HG02588 (cell line): ENCODE measurements at regions not wholly inside any gene's neighbourhood (a gene's known extent, or its start where the extent isn't known, plus 50 kb on each side); places are given as distances from the start of the nearest gene placed in this dataset.

ENCODE experiments used
- ATAC-seq: cut with Tn5 transposase; IDR thresholded peaks from one replicate; pipeline ENCODE4 v1.9.1; 2021; ENCODE audit warnings: mild to moderate bottlenecking, moderate library complexity; ENCODE audit not compliant: unreplicated experiment

- no peak for ATAC-seq
Observed at GRCh38 chr11:119861160-119861559, 132.2 kb upstream of the NECTIN1 start.

GRCh38 chr11:119860561-119861094, 131.6 kb upstream of the NECTIN1 start:
- no peak for ATAC-seq

- ATAC-seq, result no peak
Observed at GRCh38 chr11:119859684-119860083, 130.7 kb upstream of the NECTIN1 start.

- ATAC-seq, result no peak
Observed at GRCh38 chr11:119858288-119858687, 129.3 kb upstream of the NECTIN1 start.

GRCh38 chr11:119856681-119857485, 127.9 kb upstream of the NECTIN1 start:
- no peak for ATAC-seq

GRCh38 chr11:119855066-119855465, 126.1 kb upstream of the NECTIN1 start:
- no peak for ATAC-seq

- no peak for ATAC-seq
Observed at GRCh38 chr11:119854521-119854920, 125.5 kb upstream of the NECTIN1 start.

GRCh38 chr11:119853581-119854360, 124.8 kb upstream of the NECTIN1 start:
- ATAC-seq, result no peak

GRCh38 chr11:119852741-119853140, 123.7 kb upstream of the NECTIN1 start:
- no peak for ATAC-seq

GRCh38 chr11:119850822-119851409, 121.9 kb upstream of the NECTIN1 start:
- no peak for ATAC-seq

- no peak for ATAC-seq
Observed at GRCh38 chr11:119849872-119850271, 120.9 kb upstream of the NECTIN1 start.

GRCh38 chr11:119847853-119848252, 118.9 kb upstream of the NECTIN1 start:
- no peak for ATAC-seq

GRCh38 chr11:119846374-119846773, 117.4 kb upstream of the NECTIN1 start:
- ATAC-seq, result no peak

- no peak for ATAC-seq
Observed at GRCh38 chr11:119845756-119846155, 116.8 kb upstream of the NECTIN1 start.

GRCh38 chr11:119845305-119845704, 116.3 kb upstream of the NECTIN1 start:
- ATAC-seq, result no peak

GRCh38 chr11:119844808-119845207, 115.8 kb upstream of the NECTIN1 start:
- no peak for ATAC-seq

- no peak for ATAC-seq
Observed at GRCh38 chr11:119843877-119844276, 114.9 kb upstream of the NECTIN1 start.

- ATAC-seq, result no peak
Observed at GRCh38 chr11:119842731-119843130, 113.7 kb upstream of the NECTIN1 start.

- no peak for ATAC-seq
Observed at GRCh38 chr11:119839476-119840133, 110.6 kb upstream of the NECTIN1 start.

GRCh38 chr11:119835753-119836152, 106.8 kb upstream of the NECTIN1 start:
- ATAC-seq, result no peak
